WTC11 (cell line): ENCODE measurements at regions not wholly inside any gene's neighbourhood (a gene's known extent, or its start where the extent isn't known, plus 50 kb on each side); places are given as distances from the start of the nearest gene placed in this dataset.

Experiments used
- ATAC-seq: fragments of 200-7000 bp; cut with Tn5 transposase; 2 replicates; pipeline ENCODE4 v1.10.0; 2021; ENCODE audit warnings: mild to moderate bottlenecking, moderate library complexity
- CTCF ChIA-PET: fragments of 300-600 bp; sonication (Branson Sonifier 250); formaldehyde crosslinking; loops from one replicate; lab custom pipeline; 2021; ENCODE audit warnings: antibody characterized with exemption; lab: Charles Lee
- POLR2A ChIA-PET: fragments of 350-600 bp; sonication (Branson Sonifier 250); formaldehyde crosslinking; loops from one replicate; lab custom pipeline; 2021; ENCODE audit warnings: antibody characterized with exemption; lab: Charles Lee
- DNase-seq: peaks from one replicate; pipeline ENCODE4 v3.0.0; 2021; ENCODE audit warnings: low spot score
- H3K27ac Mint-ChIP-seq: 2 replicates; pipeline ENCODE4 v1.8.0; 2021; ENCODE audit warnings: mixed read lengths
- H3K27me3 Mint-ChIP-seq: 2 replicates; pipeline ENCODE4 v1.8.0; 2021; ENCODE audit warnings: low read depth, mild to moderate bottlenecking, moderate library complexity, mixed read lengths
- H3K36me3 Mint-ChIP-seq: 2 replicates; pipeline ENCODE4 v1.8.0; 2021; ENCODE audit warnings: mixed read lengths
- H3K4me1 Mint-ChIP-seq: 2 replicates; pipeline ENCODE4 v1.8.0; 2022; ENCODE audit warnings: mixed read lengths
- H3K4me3 Mint-ChIP-seq: 2 replicates; pipeline ENCODE4 v1.8.0; 2021; ENCODE audit warnings: mild to moderate bottlenecking, moderate library complexity, mixed read lengths
- H3K9me3 Mint-ChIP-seq: 2 replicates; pipeline ENCODE4 v1.8.0; 2021; ENCODE audit warnings: mixed read lengths
- CREM ChIP-seq: sonication (generic); formaldehyde crosslinking; IDR thresholded peaks from 2 replicates; pipeline ENCODE4 v1.8.1; 2022; ENCODE audit warnings: mild to moderate bottlenecking, missing genetic modification reagents, moderate library complexity
- ETV6 ChIP-seq: sonication (generic); formaldehyde crosslinking; IDR thresholded peaks from 2 replicates; pipeline ENCODE4 v1.8.1; 2022; ENCODE audit warnings: mild to moderate bottlenecking, missing genetic modification reagents
- FOXP1 ChIP-seq: sonication (generic); formaldehyde crosslinking; IDR thresholded peaks from 2 replicates; pipeline ENCODE4 v1.8.0; 2022; ENCODE audit warnings: missing genetic modification reagents, mild to moderate bottlenecking, moderate library complexity, borderline replicate concordance
- JAZF1 ChIP-seq: fragments of 250-450 bp; sonication (Bioruptor Pico); IDR thresholded peaks from 2 replicates; pipeline ENCODE4 v1.9.0; 2021; ENCODE audit warnings: moderate library complexity, mild to moderate bottlenecking, inconsistent platforms
- NFATC4 ChIP-seq: fragments of 250-450 bp; sonication (Bioruptor Pico); IDR thresholded peaks from 2 replicates; pipeline ENCODE4 v1.9.0; 2021; ENCODE audit warnings: mild to moderate bottlenecking
- SMAD4 ChIP-seq: sonication (generic); formaldehyde crosslinking; IDR thresholded peaks from 2 replicates; pipeline ENCODE4 v1.8.0; 2022; ENCODE audit warnings: mild to moderate bottlenecking, missing genetic modification reagents
- TF ChIP-seq, protein P1 (sequence below): sonication (generic); formaldehyde crosslinking; conservative IDR thresholded peaks from 2 replicates; pipeline ENCODE4 v1.8.1; 2022; ENCODE audit warnings: mild to moderate bottlenecking, missing genetic modification reagents
- TF ChIP-seq, protein P2 (sequence below): sonication (generic); formaldehyde crosslinking; IDR thresholded peaks from 2 replicates; pipeline ENCODE4 v1.8.0; 2023; ENCODE audit warnings: mild to moderate bottlenecking, missing genetic modification reagents
- TF ChIP-seq, protein P3 (sequence below): sonication (generic); formaldehyde crosslinking; IDR thresholded peaks from 2 replicates; pipeline ENCODE4 v1.8.1; 2022; ENCODE audit warnings: missing genetic modification reagents, borderline replicate concordance
- TF ChIP-seq, protein P4 (sequence below): fragments of 250-450 bp; sonication (Bioruptor Pico); IDR thresholded peaks from 2 replicates; pipeline ENCODE4 v2.1.2; 2022; ENCODE audit warnings: mild to moderate bottlenecking, moderate library complexity
- TF ChIP-seq, protein P5 (sequence below): fragments of 250-450 bp; sonication (Bioruptor Pico); IDR thresholded peaks from 2 replicates; pipeline ENCODE4 v1.9.0; 2021; ENCODE audit warnings: mild to moderate bottlenecking
- TF ChIP-seq, protein P6 (sequence below): fragments of 200-600 bp; IDR thresholded peaks from 2 replicates; pipeline ENCODE4 v1.8.0; 2022; ENCODE audit warnings: antibody characterized with exemption

DNA sequence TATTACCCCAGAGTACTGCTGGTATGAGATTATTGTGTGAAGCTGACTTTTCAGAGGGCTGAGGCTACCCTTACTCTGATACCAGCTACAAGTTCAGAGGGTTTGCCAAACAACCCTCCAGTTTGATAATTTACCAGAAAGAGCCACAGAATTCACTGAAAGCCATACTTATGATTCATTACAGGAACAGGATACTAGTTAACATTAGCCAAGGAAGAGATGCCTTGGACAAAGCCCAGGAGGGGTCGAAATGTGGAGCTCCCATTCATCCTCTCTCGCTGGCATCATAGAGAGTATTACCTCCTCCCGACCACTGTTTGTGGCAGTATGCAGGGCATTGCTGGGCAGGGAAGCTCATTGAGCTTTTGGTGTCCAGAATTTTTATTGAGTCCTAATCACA, 364.3 kb downstream of the KCNRG start (continued):
- TF ChIP-seq, protein P1, sequence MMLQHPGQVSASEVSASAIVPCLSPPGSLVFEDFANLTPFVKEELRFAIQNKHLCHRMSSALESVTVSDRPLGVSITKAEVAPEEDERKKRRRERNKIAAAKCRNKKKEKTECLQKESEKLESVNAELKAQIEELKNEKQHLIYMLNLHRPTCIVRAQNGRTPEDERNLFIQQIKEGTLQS (CRISPR knock-in tag), result no peak
- no peak for TF ChIP-seq NFATC4
- TF ChIP-seq, protein P2, sequence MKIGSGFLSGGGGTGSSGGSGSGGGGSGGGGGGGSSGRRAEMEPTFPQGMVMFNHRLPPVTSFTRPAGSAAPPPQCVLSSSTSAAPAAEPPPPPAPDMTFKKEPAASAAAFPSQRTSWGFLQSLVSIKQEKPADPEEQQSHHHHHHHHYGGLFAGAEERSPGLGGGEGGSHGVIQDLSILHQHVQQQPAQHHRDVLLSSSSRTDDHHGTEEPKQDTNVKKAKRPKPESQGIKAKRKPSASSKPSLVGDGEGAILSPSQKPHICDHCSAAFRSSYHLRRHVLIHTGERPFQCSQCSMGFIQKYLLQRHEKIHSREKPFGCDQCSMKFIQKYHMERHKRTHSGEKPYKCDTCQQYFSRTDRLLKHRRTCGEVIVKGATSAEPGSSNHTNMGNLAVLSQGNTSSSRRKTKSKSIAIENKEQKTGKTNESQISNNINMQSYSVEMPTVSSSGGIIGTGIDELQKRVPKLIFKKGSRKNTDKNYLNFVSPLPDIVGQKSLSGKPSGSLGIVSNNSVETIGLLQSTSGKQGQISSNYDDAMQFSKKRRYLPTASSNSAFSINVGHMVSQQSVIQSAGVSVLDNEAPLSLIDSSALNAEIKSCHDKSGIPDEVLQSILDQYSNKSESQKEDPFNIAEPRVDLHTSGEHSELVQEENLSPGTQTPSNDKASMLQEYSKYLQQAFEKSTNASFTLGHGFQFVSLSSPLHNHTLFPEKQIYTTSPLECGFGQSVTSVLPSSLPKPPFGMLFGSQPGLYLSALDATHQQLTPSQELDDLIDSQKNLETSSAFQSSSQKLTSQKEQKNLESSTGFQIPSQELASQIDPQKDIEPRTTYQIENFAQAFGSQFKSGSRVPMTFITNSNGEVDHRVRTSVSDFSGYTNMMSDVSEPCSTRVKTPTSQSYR (CRISPR knock-in tag), result no peak
- TF ChIP-seq, protein P3, sequence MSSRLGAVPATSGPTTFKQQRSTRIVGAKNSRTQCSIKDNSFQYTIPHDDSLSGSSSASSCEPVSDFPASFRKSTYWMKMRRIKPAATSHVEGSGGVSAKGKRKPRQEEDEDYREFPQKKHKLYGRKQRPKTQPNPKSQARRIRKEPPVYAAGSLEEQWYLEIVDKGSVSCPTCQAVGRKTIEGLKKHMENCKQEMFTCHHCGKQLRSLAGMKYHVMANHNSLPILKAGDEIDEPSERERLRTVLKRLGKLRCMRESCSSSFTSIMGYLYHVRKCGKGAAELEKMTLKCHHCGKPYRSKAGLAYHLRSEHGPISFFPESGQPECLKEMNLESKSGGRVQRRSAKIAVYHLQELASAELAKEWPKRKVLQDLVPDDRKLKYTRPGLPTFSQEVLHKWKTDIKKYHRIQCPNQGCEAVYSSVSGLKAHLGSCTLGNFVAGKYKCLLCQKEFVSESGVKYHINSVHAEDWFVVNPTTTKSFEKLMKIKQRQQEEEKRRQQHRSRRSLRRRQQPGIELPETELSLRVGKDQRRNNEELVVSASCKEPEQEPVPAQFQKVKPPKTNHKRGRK, result no peak
- no peak for TF ChIP-seq JAZF1 (CRISPR knock-in tag)
- TF ChIP-seq CREM (CRISPR knock-in tag), result no peak
- TF ChIP-seq, protein P4, sequence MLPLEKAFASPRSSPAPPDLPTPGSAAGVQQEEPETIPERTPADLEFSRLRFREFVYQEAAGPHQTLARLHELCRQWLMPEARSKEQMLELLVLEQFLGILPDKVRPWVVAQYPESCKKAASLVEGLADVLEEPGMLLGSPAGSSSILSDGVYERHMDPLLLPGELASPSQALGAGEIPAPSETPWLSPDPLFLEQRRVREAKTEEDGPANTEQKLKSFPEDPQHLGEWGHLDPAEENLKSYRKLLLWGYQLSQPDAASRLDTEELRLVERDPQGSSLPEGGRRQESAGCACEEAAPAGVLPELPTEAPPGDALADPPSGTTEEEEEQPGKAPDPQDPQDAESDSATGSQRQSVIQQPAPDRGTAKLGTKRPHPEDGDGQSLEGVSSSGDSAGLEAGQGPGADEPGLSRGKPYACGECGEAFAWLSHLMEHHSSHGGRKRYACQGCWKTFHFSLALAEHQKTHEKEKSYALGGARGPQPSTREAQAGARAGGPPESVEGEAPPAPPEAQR (CRISPR knock-in tag), result no peak
- TF ChIP-seq, protein P5, sequence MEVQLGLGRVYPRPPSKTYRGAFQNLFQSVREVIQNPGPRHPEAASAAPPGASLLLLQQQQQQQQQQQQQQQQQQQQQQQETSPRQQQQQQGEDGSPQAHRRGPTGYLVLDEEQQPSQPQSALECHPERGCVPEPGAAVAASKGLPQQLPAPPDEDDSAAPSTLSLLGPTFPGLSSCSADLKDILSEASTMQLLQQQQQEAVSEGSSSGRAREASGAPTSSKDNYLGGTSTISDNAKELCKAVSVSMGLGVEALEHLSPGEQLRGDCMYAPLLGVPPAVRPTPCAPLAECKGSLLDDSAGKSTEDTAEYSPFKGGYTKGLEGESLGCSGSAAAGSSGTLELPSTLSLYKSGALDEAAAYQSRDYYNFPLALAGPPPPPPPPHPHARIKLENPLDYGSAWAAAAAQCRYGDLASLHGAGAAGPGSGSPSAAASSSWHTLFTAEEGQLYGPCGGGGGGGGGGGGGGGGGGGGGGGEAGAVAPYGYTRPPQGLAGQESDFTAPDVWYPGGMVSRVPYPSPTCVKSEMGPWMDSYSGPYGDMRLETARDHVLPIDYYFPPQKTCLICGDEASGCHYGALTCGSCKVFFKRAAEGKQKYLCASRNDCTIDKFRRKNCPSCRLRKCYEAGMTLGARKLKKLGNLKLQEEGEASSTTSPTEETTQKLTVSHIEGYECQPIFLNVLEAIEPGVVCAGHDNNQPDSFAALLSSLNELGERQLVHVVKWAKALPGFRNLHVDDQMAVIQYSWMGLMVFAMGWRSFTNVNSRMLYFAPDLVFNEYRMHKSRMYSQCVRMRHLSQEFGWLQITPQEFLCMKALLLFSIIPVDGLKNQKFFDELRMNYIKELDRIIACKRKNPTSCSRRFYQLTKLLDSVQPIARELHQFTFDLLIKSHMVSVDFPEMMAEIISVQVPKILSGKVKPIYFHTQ, result no peak
- TF ChIP-seq, protein P6, sequence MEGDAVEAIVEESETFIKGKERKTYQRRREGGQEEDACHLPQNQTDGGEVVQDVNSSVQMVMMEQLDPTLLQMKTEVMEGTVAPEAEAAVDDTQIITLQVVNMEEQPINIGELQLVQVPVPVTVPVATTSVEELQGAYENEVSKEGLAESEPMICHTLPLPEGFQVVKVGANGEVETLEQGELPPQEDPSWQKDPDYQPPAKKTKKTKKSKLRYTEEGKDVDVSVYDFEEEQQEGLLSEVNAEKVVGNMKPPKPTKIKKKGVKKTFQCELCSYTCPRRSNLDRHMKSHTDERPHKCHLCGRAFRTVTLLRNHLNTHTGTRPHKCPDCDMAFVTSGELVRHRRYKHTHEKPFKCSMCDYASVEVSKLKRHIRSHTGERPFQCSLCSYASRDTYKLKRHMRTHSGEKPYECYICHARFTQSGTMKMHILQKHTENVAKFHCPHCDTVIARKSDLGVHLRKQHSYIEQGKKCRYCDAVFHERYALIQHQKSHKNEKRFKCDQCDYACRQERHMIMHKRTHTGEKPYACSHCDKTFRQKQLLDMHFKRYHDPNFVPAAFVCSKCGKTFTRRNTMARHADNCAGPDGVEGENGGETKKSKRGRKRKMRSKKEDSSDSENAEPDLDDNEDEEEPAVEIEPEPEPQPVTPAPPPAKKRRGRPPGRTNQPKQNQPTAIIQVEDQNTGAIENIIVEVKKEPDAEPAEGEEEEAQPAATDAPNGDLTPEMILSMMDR, result no peak
- no peak for TF ChIP-seq ETV6 (CRISPR knock-in tag)
- TF ChIP-seq FOXP1 (CRISPR knock-in tag), result no peak

DNA sequence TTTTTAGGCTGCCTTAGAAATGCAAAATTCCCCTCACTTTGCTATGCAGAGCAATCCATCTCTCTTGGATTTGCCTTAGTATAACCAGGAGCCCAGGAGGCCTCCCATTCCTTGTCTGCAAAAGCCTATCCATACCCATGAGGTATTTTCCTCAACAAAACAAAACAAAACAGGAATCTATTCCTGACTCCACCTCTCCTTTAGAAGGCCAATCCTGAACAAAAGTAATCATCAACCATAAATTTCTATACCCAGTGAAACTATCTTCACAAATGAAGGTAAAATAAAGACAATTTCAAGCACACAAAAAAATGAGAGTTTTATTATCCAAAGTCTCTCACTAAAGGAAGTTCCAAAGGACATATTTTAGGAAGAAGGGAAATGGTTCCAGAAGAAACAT, 365.7 kb downstream of the KCNRG start:
- peaks cover 84% of the 10 kb centered on the region for H3K4me1 Mint-ChIP-seq
- peaks cover 8% of the 10 kb centered on the region for H3K9me3 Mint-ChIP-seq
- no peak overlapping the region for H3K4me3 Mint-ChIP-seq
- peak overlapping the region; percentile 77 for H3K27ac Mint-ChIP-seq
- TF ChIP-seq, protein P5, result no peak
- TF ChIP-seq SMAD4, result no peak
- ChIA-PET CTCF (no interaction called here), POLR2A (no interaction called here)
- no peaks in the 10 kb centered on the region for H3K27me3 Mint-ChIP-seq
- ATAC-seq (peak; percentile 47), DNase-seq (no peak)
- peaks cover 13% of the 10 kb centered on the region for H3K36me3 Mint-ChIP-seq
